ENCODE measurements at regions not wholly inside any gene's neighbourhood (a gene's known extent, or its start where the extent isn't known, plus 50 kb on each side); places are given as distances from the start of the nearest gene placed in this dataset.

DNA sequence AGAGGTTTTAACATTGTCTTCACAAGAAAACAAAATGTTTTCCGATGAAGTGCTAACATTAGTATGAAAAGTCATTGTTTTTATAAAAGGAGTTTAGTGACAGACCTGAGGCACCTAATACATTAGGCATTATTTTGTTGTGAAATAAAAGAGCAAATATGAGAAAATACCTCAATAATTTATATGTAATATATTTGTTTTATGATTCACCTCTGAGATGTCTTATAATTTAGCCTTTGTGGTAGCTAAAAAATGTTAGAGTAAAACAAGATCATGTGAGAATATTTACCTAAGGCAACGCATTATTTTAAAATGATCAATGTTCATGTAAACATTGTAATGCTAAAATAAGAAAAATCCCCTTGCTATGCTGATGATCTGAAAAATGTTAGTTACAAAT is 100.9 kb upstream of the WDFY3 start:
- DNase-seq (ENCODE audit: low spot score), result no peak
- Histone ChIP-seq H3K27me3 (ENCODE audit: control insufficient read depth in 4 of 4, insufficient read depth in 4 of 4, low read length in 3 of 4) (peaks cover 0 to 3% (median 0%) of the 10 kb centered on the region in 4 donors), H3K9me3 (ENCODE audit: control insufficient read depth in 4 of 4, low read length in 3 of 4) (no peaks in the 10 kb centered on the region), H3K4me1 (ENCODE audit: control insufficient read depth in 4 of 4, insufficient read depth in 4 of 4, low read length in 3 of 4) (no peaks in the 10 kb centered on the region), H3K27ac (ENCODE audit: low read depth in 1 of 2, low read length in 2 of 2) (no peak overlapping the region), H3K4me3 (ENCODE audit: low read depth in 1 of 3, low read length in 3 of 3) (no peak overlapping the region), H3K9ac (ENCODE audit: low read depth in 1 of 2, low read length in 2 of 2) (no peak overlapping the region), H3K36me3 (ENCODE audit: control insufficient read depth in 4 of 4, insufficient read depth in 3 of 4, low read depth in 1 of 4, low read length in 3 of 4) (no peaks in the 10 kb centered on the region)
- TF ChIP-seq FOXA1 (IDR thresholded peaks at IDR 0.05) (no peak), JUND (IDR thresholded peaks at IDR 0.05) (no peak), NR2F2 (IDR thresholded peaks at IDR 0.05) (no peak), SP1 (IDR thresholded peaks at IDR 0.05) (no peak), HNF4A (conservative IDR thresholded peaks at IDR 0.05) (no peak), EGR1 (IDR thresholded peaks at IDR 0.05; ENCODE audit: low read depth in 2 of 2) (no peak)
- TF ChIP-seq, protein P1, sequence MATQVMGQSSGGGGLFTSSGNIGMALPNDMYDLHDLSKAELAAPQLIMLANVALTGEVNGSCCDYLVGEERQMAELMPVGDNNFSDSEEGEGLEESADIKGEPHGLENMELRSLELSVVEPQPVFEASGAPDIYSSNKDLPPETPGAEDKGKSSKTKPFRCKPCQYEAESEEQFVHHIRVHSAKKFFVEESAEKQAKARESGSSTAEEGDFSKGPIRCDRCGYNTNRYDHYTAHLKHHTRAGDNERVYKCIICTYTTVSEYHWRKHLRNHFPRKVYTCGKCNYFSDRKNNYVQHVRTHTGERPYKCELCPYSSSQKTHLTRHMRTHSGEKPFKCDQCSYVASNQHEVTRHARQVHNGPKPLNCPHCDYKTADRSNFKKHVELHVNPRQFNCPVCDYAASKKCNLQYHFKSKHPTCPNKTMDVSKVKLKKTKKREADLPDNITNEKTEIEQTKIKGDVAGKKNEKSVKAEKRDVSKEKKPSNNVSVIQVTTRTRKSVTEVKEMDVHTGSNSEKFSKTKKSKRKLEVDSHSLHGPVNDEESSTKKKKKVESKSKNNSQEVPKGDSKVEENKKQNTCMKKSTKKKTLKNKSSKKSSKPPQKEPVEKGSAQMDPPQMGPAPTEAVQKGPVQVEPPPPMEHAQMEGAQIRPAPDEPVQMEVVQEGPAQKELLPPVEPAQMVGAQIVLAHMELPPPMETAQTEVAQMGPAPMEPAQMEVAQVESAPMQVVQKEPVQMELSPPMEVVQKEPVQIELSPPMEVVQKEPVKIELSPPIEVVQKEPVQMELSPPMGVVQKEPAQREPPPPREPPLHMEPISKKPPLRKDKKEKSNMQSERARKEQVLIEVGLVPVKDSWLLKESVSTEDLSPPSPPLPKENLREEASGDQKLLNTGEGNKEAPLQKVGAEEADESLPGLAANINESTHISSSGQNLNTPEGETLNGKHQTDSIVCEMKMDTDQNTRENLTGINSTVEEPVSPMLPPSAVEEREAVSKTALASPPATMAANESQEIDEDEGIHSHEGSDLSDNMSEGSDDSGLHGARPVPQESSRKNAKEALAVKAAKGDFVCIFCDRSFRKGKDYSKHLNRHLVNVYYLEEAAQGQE (IDR thresholded peaks at IDR 0.05), result no peak
- TF ChIP-seq, protein P2, sequence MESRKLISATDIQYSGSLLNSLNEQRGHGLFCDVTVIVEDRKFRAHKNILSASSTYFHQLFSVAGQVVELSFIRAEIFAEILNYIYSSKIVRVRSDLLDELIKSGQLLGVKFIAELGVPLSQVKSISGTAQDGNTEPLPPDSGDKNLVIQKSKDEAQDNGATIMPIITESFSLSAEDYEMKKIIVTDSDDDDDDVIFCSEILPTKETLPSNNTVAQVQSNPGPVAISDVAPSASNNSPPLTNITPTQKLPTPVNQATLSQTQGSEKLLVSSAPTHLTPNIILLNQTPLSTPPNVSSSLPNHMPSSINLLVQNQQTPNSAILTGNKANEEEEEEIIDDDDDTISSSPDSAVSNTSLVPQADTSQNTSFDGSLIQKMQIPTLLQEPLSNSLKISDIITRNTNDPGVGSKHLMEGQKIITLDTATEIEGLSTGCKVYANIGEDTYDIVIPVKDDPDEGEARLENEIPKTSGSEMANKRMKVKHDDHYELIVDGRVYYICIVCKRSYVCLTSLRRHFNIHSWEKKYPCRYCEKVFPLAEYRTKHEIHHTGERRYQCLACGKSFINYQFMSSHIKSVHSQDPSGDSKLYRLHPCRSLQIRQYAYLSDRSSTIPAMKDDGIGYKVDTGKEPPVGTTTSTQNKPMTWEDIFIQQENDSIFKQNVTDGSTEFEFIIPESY (IDR thresholded peaks at IDR 0.05), result no peak
- WGBS, result 80% methylated on average over 2 of the region's 2 CpGs

DNA sequence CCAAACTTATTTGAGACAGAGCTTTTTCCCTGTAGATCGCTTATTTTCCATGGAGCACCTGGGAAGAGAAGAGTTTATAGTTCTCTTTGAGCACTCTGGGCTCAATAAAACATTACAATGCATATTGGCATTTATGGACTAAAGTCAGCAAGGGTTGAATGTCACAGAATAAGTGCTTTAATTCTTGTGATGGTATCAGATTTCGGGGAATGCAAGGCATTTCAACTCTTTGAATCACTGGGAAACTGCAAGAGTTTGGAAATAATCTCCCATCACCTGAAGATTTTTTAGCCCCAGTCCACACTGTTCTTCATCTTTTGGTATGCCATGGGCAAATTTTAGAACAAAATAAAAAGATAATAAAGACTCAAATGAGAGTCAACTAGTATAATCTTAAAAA is 111.5 kb upstream of the WDFY3 start:
- H3K4me1 ChIP-seq (ENCODE audit: control insufficient read depth in 4 of 4, insufficient read depth in 4 of 4, low read length in 3 of 4), result no peaks in the 10 kb centered on the region
- H3K9me3 ChIP-seq (ENCODE audit: control insufficient read depth in 4 of 4, low read length in 3 of 4), result no peaks in the 10 kb centered on the region
- no peak overlapping the region for H3K4me3 ChIP-seq (ENCODE audit: low read depth in 1 of 3, low read length in 3 of 3)
- peaks cover 0 to 10% (median 0%) of the 10 kb centered on the region in 4 donors for H3K27me3 ChIP-seq (ENCODE audit: control insufficient read depth in 4 of 4, insufficient read depth in 4 of 4, low read length in 3 of 4)
- no peaks in the 10 kb centered on the region for H3K36me3 ChIP-seq (ENCODE audit: control insufficient read depth in 4 of 4, insufficient read depth in 3 of 4, low read depth in 1 of 4, low read length in 3 of 4)
- H3K27ac ChIP-seq (ENCODE audit: low read depth in 1 of 2, low read length in 2 of 2), result no peak overlapping the region
- no peak for DNase-seq (ENCODE audit: low spot score)
- TF ChIP-seq, protein P1 (IDR thresholded peaks at IDR 0.05), result no peak
- TF ChIP-seq HNF4A (conservative IDR thresholded peaks at IDR 0.05), result no peak
- no peak for TF ChIP-seq FOXA1 (IDR thresholded peaks at IDR 0.05)
- TF ChIP-seq FOXA2 (IDR thresholded peaks at IDR 0.05), result no peak
- TF ChIP-seq EGR1 (IDR thresholded peaks at IDR 0.05; ENCODE audit: low read depth in 2 of 2), result no peak
- TF ChIP-seq, protein P3, sequence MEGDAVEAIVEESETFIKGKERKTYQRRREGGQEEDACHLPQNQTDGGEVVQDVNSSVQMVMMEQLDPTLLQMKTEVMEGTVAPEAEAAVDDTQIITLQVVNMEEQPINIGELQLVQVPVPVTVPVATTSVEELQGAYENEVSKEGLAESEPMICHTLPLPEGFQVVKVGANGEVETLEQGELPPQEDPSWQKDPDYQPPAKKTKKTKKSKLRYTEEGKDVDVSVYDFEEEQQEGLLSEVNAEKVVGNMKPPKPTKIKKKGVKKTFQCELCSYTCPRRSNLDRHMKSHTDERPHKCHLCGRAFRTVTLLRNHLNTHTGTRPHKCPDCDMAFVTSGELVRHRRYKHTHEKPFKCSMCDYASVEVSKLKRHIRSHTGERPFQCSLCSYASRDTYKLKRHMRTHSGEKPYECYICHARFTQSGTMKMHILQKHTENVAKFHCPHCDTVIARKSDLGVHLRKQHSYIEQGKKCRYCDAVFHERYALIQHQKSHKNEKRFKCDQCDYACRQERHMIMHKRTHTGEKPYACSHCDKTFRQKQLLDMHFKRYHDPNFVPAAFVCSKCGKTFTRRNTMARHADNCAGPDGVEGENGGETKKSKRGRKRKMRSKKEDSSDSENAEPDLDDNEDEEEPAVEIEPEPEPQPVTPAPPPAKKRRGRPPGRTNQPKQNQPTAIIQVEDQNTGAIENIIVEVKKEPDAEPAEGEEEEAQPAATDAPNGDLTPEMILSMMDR (IDR thresholded peaks at IDR 0.05; ENCODE audit: low read depth, low read length, missing input control), result no peak
- no peak for TF ChIP-seq YY1 (IDR thresholded peaks at IDR 0.05)
- no peak for TF ChIP-seq TAF1 (conservative IDR thresholded peaks at IDR 0.05)
- no peak for TF ChIP-seq NR2F2 (IDR thresholded peaks at IDR 0.05)
- no peak for TF ChIP-seq GABPA (IDR thresholded peaks at IDR 0.05 in 1 of 2, conservative IDR thresholded peaks at IDR 0.05 in 1 of 2)
- TF ChIP-seq HNF4G (IDR thresholded peaks at IDR 0.05), result no peak
- TF ChIP-seq, protein P2 (IDR thresholded peaks at IDR 0.05), result no peak
- TF ChIP-seq, protein P4, sequence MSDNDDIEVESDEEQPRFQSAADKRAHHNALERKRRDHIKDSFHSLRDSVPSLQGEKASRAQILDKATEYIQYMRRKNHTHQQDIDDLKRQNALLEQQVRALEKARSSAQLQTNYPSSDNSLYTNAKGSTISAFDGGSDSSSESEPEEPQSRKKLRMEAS (IDR thresholded peaks at IDR 0.05), result no peak
- no peak for TF ChIP-seq RXRA (IDR thresholded peaks at IDR 0.05)
- TF ChIP-seq JUND (IDR thresholded peaks at IDR 0.05), result no peak
- TF ChIP-seq, protein P5, sequence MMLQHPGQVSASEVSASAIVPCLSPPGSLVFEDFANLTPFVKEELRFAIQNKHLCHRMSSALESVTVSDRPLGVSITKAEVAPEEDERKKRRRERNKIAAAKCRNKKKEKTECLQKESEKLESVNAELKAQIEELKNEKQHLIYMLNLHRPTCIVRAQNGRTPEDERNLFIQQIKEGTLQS (IDR thresholded peaks at IDR 0.05), result no peak
- no peak for TF ChIP-seq RAD21 (IDR thresholded peaks at IDR 0.05)
- no peak for TF ChIP-seq SP1 (IDR thresholded peaks at IDR 0.05)
- H3K9ac ChIP-seq (ENCODE audit: low read depth in 1 of 2, low read length in 2 of 2), result no peak overlapping the region
- WGBS, result 68% methylated on average over 2 of the region's 2 CpGs
